ENCODE measurements at regions not wholly inside any gene's neighbourhood (a gene's known extent, or its start where the extent isn't known, plus 50 kb on each side); places are given as distances from the start of the nearest gene placed in this dataset.

DNA sequence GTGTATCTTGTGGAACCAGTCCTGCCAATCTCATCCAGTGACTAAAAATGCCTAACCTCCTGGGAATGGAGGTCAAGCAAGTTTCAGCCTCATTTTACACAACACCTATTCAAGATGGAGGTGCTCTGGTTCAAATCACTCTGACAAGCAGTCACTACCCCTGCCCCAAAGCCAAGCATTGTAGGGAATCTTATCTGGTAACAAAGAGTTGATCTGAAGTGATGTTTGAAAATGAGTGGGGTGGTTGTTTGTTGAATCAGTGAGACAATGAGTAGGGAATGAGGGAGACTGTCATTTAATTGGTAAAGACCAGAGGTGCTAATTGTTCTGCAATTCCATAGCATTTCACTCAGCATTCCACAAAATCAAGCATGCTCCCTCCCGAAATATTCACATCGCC is 132.0 kb downstream of the RND3 start:
- TF ChIP-seq, protein P1, sequence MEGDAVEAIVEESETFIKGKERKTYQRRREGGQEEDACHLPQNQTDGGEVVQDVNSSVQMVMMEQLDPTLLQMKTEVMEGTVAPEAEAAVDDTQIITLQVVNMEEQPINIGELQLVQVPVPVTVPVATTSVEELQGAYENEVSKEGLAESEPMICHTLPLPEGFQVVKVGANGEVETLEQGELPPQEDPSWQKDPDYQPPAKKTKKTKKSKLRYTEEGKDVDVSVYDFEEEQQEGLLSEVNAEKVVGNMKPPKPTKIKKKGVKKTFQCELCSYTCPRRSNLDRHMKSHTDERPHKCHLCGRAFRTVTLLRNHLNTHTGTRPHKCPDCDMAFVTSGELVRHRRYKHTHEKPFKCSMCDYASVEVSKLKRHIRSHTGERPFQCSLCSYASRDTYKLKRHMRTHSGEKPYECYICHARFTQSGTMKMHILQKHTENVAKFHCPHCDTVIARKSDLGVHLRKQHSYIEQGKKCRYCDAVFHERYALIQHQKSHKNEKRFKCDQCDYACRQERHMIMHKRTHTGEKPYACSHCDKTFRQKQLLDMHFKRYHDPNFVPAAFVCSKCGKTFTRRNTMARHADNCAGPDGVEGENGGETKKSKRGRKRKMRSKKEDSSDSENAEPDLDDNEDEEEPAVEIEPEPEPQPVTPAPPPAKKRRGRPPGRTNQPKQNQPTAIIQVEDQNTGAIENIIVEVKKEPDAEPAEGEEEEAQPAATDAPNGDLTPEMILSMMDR (conservative IDR thresholded peaks at IDR 0.05): no peak
- no peak for TF ChIP-seq EZH2 (IDR thresholded peaks at IDR 0.05; ENCODE audit: low read depth)
- Histone ChIP-seq H3K9me2 (ENCODE audit: insufficient read depth) (no peaks in the 10 kb centered on the region), H3K27ac (no peak overlapping the region), H3K9me3 (ENCODE audit: insufficient read depth, low read depth) (no peaks in the 10 kb centered on the region), H3F3A (ENCODE audit: insufficient read depth, low read depth) (no peaks in the 10 kb centered on the region), H3K36me3 (ENCODE audit: low read depth) (no peaks in the 10 kb centered on the region), H3K4me3 (no peak overlapping the region), H4K20me1 (ENCODE audit: insufficient read depth) (no peaks in the 10 kb centered on the region), H3K4me2 (no peak overlapping the region), H3K4me1 (replicated peaks; ENCODE audit: insufficient read depth) (no peaks in the 10 kb centered on the region), H2AFZ (no peak overlapping the region), H3K79me2 (ENCODE audit: low read depth) (no peaks in the 10 kb centered on the region), H3K27me3 (ENCODE audit: insufficient read depth, low read depth) (no peaks in the 10 kb centered on the region)
- CTCF ChIA-PET: no interaction called here
- no peak for DNase-seq
- intact Hi-C loops (cut with micrococcal nuclease; ENCODE audit: unreplicated experiment): no loop called here
- POLR2A ChIA-PET (ENCODE audit: unreplicated experiment): no interaction called here
- no TSS peak for BruUV-seq (replicated peaks)

DNA sequence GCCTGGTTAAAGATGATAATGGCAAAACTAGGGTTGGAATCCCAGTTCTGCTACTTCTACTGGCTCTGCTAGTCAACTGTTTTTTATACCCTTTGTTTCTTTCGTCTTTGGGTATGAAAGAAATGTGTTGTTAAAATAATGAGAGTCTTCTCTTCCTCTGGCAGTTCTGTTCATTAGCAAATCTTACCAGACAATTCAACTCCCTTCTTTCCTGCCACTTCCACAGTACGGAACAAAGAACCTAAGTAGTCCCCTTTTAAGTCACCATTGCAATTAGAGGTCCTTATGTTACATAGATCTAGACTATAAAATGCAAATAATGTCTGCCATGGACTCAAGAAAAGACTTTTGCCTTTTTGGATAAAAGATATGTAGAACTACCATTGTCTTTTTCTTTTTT is 134.1 kb downstream of the RND3 start:
- Histone ChIP-seq H3K36me3 (ENCODE audit: low read depth) (no peaks in the 10 kb centered on the region), H3K4me2 (no peak overlapping the region), H3K9me3 (ENCODE audit: insufficient read depth, low read depth) (no peaks in the 10 kb centered on the region), H3K9me2 (ENCODE audit: insufficient read depth) (no peaks in the 10 kb centered on the region), H3K4me1 (replicated peaks; ENCODE audit: insufficient read depth) (no peaks in the 10 kb centered on the region), H2AFZ (no peak overlapping the region), H3F3A (ENCODE audit: insufficient read depth, low read depth) (no peaks in the 10 kb centered on the region), H3K27ac (no peak overlapping the region), H3K79me2 (ENCODE audit: low read depth) (no peaks in the 10 kb centered on the region), H3K27me3 (ENCODE audit: insufficient read depth, low read depth) (no peaks in the 10 kb centered on the region), H4K20me1 (ENCODE audit: insufficient read depth) (no peaks in the 10 kb centered on the region), H3K4me3 (no peak overlapping the region)
- POLR2A ChIA-PET (ENCODE audit: unreplicated experiment): no interaction called here
- no TSS peak for BruUV-seq (replicated peaks)
- CTCF ChIA-PET: no interaction called here
- no peak for DNase-seq
- TF ChIP-seq EZH2 (IDR thresholded peaks at IDR 0.05; ENCODE audit: low read depth): no peak
- TF ChIP-seq, protein P1 (conservative IDR thresholded peaks at IDR 0.05): no peak
- intact Hi-C loops (cut with micrococcal nuclease; ENCODE audit: unreplicated experiment): no loop called here

DNA sequence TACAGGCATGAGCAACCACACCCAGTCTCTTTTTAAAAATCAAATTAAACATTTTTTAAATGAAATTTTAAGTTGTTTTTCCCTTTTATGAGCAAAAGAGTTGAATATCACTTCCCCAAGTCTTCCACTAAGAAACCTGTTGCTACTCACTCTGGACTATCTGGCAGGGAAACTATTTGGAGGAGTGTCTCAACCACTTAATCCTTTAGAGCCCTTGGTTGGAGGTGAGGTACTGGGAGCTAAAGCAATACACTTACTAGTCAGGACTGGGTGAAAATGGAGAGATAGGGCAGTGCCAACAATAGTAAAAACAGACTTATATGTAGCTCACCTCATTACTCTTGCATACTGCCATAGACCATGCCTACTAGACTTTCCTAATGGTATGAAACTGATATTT is 135.5 kb downstream of the RND3 start:
- CTCF ChIA-PET: no interaction called here

More for the DNA sequence above, 135.5 kb downstream of the RND3 start:
- no peaks in the 10 kb centered on the region for H4K20me1 ChIP-seq (ENCODE audit: insufficient read depth)
- no peak overlapping the region for H2AFZ ChIP-seq
- no peak for DNase-seq
- H3K9me3 ChIP-seq (ENCODE audit: insufficient read depth, low read depth): no peaks in the 10 kb centered on the region
- H3K4me1 ChIP-seq (replicated peaks; ENCODE audit: insufficient read depth): no peaks in the 10 kb centered on the region
- POLR2A ChIA-PET (ENCODE audit: unreplicated experiment): no interaction called here
- H3K27ac ChIP-seq: no peak overlapping the region
- no TSS peak for BruUV-seq (replicated peaks)
- no peaks in the 10 kb centered on the region for H3K27me3 ChIP-seq (ENCODE audit: insufficient read depth, low read depth)
- no peak for TF ChIP-seq EZH2 (IDR thresholded peaks at IDR 0.05; ENCODE audit: low read depth)
- TF ChIP-seq, protein P1 (conservative IDR thresholded peaks at IDR 0.05): no peak
- H3K4me3 ChIP-seq: no peak overlapping the region
- no peaks in the 10 kb centered on the region for H3K9me2 ChIP-seq (ENCODE audit: insufficient read depth)
- no peaks in the 10 kb centered on the region for H3F3A ChIP-seq (ENCODE audit: insufficient read depth, low read depth)
- H3K36me3 ChIP-seq (ENCODE audit: low read depth): no peaks in the 10 kb centered on the region
- H3K79me2 ChIP-seq (ENCODE audit: low read depth): no peaks in the 10 kb centered on the region
- intact Hi-C loops (cut with micrococcal nuclease; ENCODE audit: unreplicated experiment): no loop called here
- H3K4me2 ChIP-seq: no peak overlapping the region

Data from PC-9 (cell line).